Thymus (tissue), 11 donors: ENCODE measurements at regions not wholly inside any gene's neighbourhood (a gene's known extent, or its start where the extent isn't known, plus 50 kb on each side); places are given as distances from the start of the nearest gene placed in this dataset.

ENCODE experiments used
- DNase-seq, 9 donors: peaks; one replicate each; pipeline ENCODE4 v3.0.0-alpha.2; 2013; ENCODE audit warnings: low spot score in 9 of 9, low read depth in 6 of 9, missing footprints in 1 of 9
- H3K27ac ChIP-seq, 2 donors: one replicate each; pipeline ENCODE4 v1.5.1; 2013; ENCODE audit warnings: control low read depth in 1 of 2, low read depth in 1 of 2, low read length in 1 of 2, mild to moderate bottlenecking in 1 of 2, moderate library complexity in 1 of 2
- H3K27me3 ChIP-seq, 2 donors: one replicate each; pipeline ENCODE4 v1.5.1; 2013; ENCODE audit warnings: low read length in 1 of 2; ENCODE audit not compliant: control insufficient read depth in 2 of 2, insufficient read depth in 1 of 2
- H3K36me3 ChIP-seq, 2 donors: one replicate each; pipeline ENCODE4 v1.5.1; 2013; ENCODE audit warnings: low read length in 1 of 2, mild to moderate bottlenecking in 1 of 2, moderate library complexity in 1 of 2; ENCODE audit not compliant: control insufficient read depth in 2 of 2, insufficient read depth in 2 of 2
- H3K4me1 ChIP-seq, 2 donors: one replicate each; pipeline ENCODE4 v1.5.1; 2013; ENCODE audit warnings: low read length in 2 of 2; ENCODE audit not compliant: control insufficient read depth in 2 of 2, insufficient read depth in 2 of 2
- H3K4me3 ChIP-seq, 2 donors: one replicate each; pipeline ENCODE4 v1.5.1; 2013; ENCODE audit warnings: low read length in 2 of 2, control low read depth in 1 of 2, mild to moderate bottlenecking in 1 of 2
- H3K9me3 ChIP-seq, 2 donors: one replicate each; pipeline ENCODE4 v1.5.1; 2013; ENCODE audit warnings: low read length in 1 of 2, mild to moderate bottlenecking in 1 of 2; ENCODE audit not compliant: control insufficient read depth in 2 of 2, insufficient read depth in 1 of 2
- WGBS: extraction: QIAGEN DNeasy Blood & Tissue Kit; methylation state at CpG from one replicate; pipeline ENCODE4 v1.1.7; 2013; 5-methylcytosine and 5-hydroxymethylcytosine counted together
- donor health status: healthy.

DNA sequence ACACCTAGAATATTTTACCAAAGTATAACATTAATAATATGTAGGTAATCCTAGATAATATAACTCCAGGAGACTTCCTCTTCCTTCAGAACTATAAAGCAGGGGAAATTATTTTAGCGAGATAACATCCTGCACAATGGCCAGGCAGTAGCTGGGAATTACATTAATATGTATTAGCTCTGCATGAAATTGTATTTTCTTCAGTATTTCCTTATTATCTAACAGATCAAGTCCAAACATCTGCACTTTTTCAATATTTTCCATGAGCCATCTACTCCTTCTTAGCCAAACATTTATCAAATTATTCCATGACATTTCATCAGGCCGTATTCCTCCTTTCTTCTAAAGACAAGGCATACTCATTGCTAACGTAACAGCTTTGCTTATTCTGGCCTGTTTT is 98.8 kb upstream of the PCDH9 start:
- no peak overlapping the region for H3K4me3 ChIP-seq
- no peaks in the 10 kb centered on the region for H3K36me3 ChIP-seq
- no peaks in the 10 kb centered on the region for H3K4me1 ChIP-seq
- 94% methylated on average over 3 of the region's 3 CpGs for WGBS
- H3K27ac ChIP-seq = no peak overlapping the region
- H3K9me3 ChIP-seq = no peaks in the 10 kb centered on the region
- no peak for DNase-seq
- no peaks in the 10 kb centered on the region for H3K27me3 ChIP-seq

DNA sequence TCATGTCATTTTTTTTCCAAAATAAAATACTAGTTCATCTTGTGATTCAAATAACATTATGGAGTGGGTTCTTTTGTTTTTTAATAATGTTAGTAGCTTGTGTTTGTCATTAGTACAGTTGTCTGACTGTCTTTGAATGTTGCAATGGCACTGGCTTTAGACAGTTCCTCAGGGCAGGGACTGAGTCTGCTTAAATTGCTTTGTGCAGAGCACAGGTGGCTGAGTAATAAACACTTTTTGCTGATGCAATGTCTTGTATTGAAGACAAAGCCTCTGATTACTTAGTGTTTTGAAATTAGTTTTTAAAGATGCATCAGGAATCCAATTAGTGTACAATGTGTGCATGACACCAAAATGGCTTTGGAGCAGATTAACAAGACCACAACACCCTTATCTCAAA is 88.7 kb upstream of the PCDH9 start:
- Histone ChIP-seq H3K36me3 (no peaks in the 10 kb centered on the region), H3K27ac (no peak overlapping the region), H3K4me3 (no peak overlapping the region), H3K9me3 (no peaks in the 10 kb centered on the region), H3K27me3 (no peaks in the 10 kb centered on the region), H3K4me1 (no peaks in the 10 kb centered on the region)
- no peak for DNase-seq

DNA sequence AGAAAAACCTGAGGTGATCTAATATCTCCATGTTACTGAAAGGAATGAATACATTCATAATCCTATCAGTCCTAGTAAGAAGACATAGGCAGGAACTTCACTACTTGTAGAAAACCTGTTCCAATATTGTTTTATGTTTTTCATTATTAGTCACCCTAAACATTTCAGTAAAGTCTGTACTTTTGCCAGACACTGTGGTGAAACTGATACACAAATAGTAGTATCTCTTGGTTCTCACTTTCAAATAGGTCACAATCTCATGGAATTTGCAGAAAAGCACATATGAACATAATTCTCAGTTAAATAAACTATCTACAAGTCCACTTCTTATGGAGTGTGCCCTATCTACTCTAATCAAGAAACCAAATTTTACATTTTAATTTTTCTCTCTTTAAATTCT is 88.3 kb upstream of the PCDH9 start:
- DNase-seq = no peak
- no peaks in the 10 kb centered on the region for H3K36me3 ChIP-seq
- H3K27me3 ChIP-seq = no peaks in the 10 kb centered on the region
- no peaks in the 10 kb centered on the region for H3K9me3 ChIP-seq
- H3K27ac ChIP-seq = no peak overlapping the region
- H3K4me3 ChIP-seq = no peak overlapping the region
- no peaks in the 10 kb centered on the region for H3K4me1 ChIP-seq

DNA sequence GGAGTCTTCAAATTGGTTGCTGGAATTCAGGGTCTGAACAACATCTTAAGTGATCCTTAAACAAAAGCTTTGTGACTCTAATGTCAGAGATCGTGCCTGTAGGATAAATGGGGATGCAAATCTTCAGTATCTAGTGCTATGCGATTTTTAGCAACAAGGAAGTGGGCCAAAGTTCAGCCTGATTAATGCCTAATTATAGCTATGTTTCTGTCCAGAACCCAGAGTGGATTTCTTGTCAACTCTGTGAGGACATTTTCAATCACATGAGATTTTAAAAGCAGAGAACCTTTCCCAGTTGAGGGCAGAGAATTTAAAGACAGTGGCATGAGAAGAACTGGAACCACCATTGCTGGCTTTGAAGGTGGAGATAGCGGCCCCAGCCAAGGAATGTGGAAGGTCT is 84.3 kb upstream of the PCDH9 start:
- DNase-seq = no peak
- no peaks in the 10 kb centered on the region for H3K9me3 ChIP-seq
- 94% methylated on average over 3 of the region's 3 CpGs for WGBS
- H3K27ac ChIP-seq = no peak overlapping the region
- H3K36me3 ChIP-seq = no peaks in the 10 kb centered on the region
- H3K4me1 ChIP-seq = no peaks in the 10 kb centered on the region
- no peaks in the 10 kb centered on the region for H3K27me3 ChIP-seq
- H3K4me3 ChIP-seq = no peak overlapping the region

DNA sequence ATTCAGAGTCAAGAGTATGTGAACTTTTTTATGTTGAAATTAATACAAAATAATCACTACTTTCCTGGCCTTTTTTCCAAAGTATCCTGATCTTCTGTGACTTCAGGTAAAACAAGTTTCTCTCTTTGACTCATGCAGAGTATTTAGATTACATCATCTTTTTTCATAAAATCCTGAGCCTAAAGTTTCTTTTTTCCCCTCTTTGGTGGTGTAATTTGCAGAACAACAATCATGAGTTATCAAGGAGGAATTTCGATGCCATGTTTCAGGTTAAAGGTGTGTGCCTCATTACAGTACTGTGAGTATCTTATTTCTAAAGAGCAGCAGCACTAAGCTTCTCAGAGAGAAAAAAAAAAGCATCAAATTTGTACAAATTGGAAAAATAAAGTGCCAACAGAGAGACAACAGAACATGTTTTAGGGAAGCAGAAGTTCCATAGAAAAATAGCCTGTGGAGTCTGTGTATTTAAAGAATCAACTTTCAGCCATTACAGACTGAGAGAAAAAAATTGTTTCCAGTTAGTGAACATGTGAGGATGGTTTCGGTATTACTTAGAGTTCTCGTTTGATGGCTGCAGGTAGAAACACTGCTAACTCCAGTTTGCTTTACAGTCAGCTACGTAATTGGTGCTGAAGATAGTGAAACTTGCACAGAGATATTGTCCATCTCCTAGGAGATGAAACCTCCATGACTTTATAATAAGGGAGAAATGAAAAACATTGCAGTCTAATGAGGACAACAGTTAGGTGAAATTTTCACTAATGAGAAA is 78.1 kb upstream of the PCDH9 start:
- no peaks in the 10 kb centered on the region for H3K27me3 ChIP-seq
- WGBS = 95% methylated on average over 4 of the region's 4 CpGs

DNA sequence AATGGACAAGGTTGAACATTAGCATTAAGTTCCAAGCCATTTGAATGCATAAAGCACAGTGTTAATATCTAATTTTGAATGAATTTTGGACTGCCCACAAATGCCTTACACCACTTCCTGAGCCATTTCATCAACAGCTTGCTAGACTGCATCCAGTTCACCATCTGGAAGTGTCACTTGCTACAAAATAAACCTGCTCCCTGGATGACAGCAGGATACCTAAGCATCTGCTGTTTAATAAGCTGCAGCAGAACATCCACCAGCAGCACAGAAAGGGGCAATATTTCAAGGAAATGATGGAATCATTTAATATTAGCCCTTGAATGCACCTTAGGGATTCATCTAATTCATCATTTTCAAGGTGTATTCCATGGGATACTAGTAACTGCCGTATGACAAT is 76.6 kb upstream of the PCDH9 start:
- H3K36me3 ChIP-seq = no peaks in the 10 kb centered on the region
- 97% methylated on average over 1 of the region's 1 CpG for WGBS
- H3K27ac ChIP-seq = no peak overlapping the region
- no peaks in the 10 kb centered on the region for H3K4me1 ChIP-seq
- no peaks in the 10 kb centered on the region for H3K9me3 ChIP-seq
- no peak overlapping the region for H3K4me3 ChIP-seq
- H3K27me3 ChIP-seq = no peaks in the 10 kb centered on the region
- DNase-seq = no peak

More for the DNA sequence above, 78.1 kb upstream of the PCDH9 start:
- Histone ChIP-seq H3K4me1 (no peaks in the 10 kb centered on the region), H3K36me3 (no peaks in the 10 kb centered on the region), H3K4me3 (no peak overlapping the region), H3K27ac (no peak overlapping the region), H3K9me3 (no peaks in the 10 kb centered on the region)
- no peak for DNase-seq

DNA sequence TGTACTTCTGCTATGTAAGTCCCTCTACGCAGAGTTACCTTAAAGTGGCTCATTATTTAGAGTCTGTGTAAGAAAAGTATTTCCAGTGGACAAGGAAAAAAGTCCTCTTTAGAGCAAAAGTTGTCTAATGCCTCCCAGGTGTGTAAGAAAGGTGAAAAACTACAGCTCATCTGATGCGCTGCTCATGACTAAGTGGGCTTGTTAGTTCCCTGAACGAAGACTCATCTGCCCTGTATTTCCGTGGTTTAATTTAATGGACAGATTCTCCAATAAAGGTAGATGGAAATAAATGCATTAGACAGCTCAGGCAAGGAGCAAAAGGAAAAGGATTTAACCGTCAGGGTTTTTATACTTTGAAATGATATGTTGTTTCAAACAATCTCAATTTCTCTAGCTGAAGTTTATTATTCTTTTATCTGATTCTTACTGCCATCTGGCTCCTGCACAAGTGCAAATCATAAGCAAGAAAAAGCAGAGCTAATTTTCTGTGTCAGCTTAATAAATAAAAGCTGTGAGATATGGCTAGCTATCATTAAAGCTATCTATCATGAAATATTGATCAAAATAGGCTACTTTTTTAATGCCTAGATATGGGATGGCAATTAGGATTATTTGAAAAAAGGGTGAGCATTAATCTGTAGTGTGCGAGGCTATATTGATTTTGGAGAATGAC is 73.7 kb upstream of the PCDH9 start:
- no peaks in the 10 kb centered on the region for H3K27me3 ChIP-seq
- no peak overlapping the region for H3K4me3 ChIP-seq
- no peak overlapping the region for H3K27ac ChIP-seq
- 78% methylated on average over 6 of the region's 6 CpGs for WGBS
- H3K4me1 ChIP-seq = no peaks in the 10 kb centered on the region
- no peaks in the 10 kb centered on the region for H3K9me3 ChIP-seq
- no peak for DNase-seq
- H3K36me3 ChIP-seq = no peaks in the 10 kb centered on the region

DNA sequence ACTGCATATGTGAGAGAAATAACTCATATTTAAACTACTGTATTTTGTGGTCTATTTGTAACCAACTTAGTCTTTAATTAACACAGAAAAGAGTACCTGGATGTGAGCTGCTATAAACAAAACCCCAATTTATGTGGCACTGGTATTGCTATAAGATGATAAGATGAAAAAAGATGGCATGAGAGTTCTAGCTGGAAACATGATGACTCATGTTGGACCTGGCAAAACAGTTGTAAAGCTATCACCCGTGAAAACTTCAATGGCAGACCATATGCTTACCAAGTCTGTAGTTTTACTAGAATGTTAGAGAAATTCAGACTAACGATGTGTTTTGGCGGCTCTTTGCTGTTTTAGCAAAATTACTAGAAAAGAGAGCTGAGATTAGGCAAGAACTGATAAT is 69.6 kb upstream of the PCDH9 start:
- Histone ChIP-seq H3K4me1 (no peaks in the 10 kb centered on the region), H3K27ac (no peak overlapping the region), H3K27me3 (no peaks in the 10 kb centered on the region), H3K4me3 (no peak overlapping the region), H3K36me3 (no peaks in the 10 kb centered on the region), H3K9me3 (no peaks in the 10 kb centered on the region)
- DNase-seq = no peak
- 93% methylated on average over 3 of the region's 3 CpGs for WGBS

DNA sequence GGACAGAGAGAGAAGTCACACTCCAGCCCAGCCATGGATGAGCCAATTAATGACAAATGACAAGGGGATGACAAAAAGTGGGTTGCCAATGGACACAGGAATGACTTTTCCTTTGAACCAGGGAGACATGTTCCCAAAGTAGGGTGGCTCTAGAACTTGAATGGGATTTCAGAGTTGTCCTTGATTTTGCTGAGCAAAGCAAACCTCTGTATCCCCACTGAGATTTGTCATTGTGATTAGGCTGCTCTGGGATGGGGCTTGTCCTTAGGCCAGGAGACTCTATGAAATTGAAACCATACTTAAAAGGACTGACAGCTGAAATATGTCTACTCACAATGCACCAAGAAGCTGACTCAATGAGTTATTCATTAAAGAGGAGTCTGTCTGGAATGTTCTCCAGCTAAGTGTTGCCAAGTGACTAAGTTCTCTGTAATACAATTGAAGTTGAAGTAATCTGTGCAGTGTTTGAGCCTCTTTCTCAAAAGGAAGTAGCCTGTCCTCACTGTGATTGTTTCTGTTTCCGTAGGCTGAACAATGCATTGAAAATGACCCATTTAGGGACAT is 69.0 kb upstream of the PCDH9 start:
- no peaks in the 10 kb centered on the region for H3K9me3 ChIP-seq
- no peak overlapping the region for H3K27ac ChIP-seq
- no peak for DNase-seq
- no peaks in the 10 kb centered on the region for H3K27me3 ChIP-seq
- WGBS = 96% methylated on average over 1 of the region's 1 CpG
- no peaks in the 10 kb centered on the region for H3K36me3 ChIP-seq
- no peak overlapping the region for H3K4me3 ChIP-seq
- H3K4me1 ChIP-seq = no peaks in the 10 kb centered on the region
